GM18502 (cell line): ENCODE measurements at regions not wholly inside any gene's neighbourhood (a gene's known extent, or its start where the extent isn't known, plus 50 kb on each side); places are given as distances from the start of the nearest gene placed in this dataset.

Experiments used
- ATAC-seq: cut with Tn5 transposase; IDR thresholded peaks from one replicate; pipeline ENCODE4 v1.9.1; 2021; ENCODE audit warnings: mild to moderate bottlenecking; ENCODE audit not compliant: unreplicated experiment, poor library complexity

DNA sequence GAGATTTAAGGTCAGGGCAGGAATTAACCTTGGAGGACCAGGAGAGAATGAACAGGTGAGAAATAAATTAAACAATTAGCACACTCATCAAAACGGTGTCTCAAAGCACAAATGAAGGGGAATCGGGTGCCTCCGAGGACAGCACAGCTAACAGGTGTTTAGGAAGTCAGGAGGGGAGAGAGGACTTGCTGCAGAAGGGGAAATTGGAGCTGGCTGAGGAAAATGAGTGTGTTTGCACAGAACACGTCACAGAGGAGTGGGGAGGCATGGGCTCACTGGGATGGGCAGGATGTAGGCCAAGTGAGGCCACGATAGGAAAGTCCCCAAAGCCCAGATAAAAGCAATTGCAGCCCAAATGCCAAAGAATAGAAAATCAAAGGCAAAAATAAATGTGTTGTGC is 121.7 kb downstream of the ZNF664 start:
- no peak for ATAC-seq

DNA sequence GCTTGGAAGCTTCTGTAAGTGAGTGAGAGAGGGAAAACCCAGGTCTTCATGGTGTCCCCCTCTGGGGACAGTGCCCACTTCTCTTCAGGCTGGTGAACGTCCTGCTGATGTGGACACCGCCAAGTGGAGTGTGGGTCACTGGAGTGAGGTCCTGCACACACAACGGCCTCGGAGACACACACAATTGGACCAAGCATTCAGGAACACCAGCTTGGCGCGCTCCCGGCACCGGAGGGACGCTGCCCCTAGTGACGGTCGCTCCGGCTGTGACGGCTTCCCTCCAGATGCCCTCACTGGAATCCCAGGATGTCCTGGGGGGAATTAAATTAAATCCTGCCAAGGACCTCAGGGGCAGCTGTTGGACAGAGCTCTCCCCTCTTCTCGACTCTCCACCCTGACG is 123.1 kb downstream of the ZNF664 start:
- ATAC-seq = no peak

DNA sequence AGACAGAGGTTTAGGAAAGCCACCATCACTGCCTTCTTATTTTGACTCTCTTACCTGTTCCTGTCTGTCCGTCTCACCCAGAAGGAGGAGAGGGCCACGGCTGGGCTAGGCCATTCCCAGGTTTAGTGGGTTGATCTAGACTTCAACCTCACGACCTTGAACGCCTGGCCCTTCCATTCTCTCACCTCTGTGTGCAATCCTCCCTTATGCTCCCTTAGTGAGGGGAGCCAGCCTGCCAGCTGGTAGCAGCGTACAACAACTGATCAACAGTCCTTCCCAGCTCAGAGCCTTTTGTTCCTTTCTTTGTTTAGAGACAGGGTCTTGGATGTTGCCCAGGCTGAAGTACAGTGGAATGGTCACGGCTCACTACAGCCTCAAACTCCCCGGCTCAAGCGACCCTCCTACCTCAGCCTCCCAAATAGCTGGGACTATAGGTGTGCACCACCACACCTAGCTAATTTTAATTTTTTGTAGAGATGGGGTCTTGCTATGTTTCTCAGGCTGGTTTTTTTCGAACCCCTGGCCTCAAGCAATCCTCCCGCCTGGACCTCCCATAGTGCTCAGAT is 123.9 kb downstream of the ZNF664 start:
- no peak for ATAC-seq

DNA sequence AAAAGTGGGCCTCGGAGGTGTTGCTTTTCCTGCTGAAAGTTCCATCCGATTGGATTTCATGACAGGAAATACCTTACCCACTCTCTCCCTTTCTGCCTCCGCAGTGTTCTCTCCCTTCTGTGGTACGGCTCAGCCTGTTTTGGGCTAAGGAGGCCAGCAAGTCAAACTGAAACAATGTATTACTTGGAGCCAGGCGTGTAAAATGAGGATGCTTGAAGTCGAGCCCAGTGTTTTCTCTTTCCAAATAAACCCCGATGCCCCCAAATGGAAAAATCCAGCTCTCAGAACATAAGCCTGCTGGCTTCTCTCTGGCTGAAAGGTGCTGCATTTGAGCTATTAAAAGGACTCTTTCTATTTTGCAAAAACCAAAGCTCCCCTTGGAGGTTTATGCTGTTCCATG is 124.7 kb downstream of the ZNF664 start:
- ATAC-seq = no peak

DNA sequence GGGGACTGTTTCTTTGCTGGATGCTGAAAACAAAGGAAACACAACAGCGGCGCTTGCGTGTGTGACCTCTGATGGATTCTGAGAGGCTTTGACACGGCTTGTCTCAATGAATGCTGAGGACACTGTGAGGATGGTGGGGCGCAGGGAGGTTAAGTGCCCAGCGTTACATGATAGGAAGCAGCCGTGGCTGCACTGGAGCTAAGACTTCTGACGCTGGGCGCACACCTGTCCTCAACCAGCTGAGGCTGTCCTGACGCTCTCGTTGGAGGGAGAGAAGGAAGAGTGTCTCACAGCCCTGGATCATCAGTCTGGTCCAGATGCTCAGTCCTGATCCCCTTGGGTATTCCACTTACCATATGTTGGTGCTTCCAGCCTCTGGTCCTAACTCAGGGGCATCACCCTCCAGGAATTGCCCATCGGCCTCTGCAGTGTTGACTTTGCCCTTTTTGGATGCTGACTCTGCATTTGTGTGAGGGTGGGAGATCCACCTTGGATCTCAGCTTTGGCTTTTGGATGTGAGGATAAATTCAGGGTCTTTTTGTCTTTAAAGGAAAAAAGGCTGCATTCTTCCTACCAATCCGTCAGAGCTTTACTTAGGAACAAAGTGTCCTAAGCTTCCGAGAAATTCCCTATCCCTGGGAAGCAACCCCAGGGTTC is 125.2 kb downstream of the ZNF664 start:
- no peak for ATAC-seq

DNA sequence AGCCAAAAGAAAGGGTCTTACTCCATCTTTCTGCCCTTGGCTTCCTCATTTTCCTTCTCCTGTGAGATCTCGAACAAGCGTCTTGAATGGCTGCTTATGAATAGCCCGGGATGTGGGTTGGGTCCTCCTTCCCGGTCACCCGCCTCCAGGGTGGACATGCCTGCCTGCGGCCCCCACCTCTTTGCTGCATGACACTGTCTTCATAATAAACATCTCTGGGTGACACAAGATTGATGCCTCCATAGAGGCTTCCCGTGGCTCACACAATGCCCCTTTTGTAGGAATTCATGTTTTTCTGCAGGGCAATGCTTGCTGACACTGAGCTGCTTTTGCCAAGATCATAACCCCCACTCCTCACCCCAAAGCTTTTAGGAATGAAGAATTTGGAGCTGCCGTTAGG is 125.9 kb downstream of the ZNF664 start:
- no peak for ATAC-seq

DNA sequence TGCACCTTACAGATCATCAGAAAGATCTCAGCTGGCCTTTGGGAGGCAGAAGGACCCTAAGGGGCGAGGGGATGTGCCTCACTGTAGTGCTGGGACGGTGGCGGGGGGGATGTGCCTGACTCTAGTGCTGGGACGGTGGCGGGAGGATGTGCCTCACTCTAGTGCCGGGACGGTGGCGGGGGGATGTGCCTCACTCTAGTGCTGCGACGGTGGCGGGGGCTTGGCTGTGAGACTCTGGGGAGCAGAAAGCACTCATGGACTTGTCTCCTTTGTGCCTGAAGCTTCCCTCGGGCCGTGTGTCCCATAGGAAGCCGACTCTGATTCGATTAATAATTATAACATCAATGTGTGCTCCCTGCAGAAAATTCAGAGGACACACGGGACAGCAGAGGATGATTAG is 126.6 kb downstream of the ZNF664 start:
- ATAC-seq = no peak

DNA sequence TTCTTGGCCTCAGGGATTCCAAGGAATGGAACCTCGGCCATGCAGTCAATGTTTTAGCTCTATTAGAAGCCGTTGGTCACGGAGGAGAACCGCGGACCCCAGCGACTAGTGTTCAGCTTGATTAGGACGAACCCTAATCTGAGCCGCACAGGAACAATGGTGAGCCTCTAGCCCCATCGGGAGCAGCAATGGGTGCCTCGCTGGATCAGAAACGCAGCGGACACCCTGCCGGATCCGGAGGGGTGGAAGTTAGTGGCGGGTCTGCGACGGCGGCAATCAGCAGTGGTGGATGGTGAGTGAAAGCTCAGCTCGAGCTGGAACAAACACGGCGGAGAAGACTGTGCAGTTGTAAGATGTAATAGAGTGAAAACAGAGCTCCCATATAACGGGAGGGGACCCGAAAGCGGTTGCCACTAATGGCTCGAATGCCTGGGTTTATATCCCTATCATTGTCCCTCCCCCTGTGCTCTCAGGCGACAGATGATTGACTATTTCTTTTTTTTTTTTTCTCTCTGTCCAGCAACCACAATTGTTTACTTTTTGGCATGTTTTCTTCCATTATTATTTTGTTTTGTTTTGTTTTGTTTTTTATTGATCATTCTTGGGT is 127.7 kb downstream of the ZNF664 start:
- no peak for ATAC-seq

DNA sequence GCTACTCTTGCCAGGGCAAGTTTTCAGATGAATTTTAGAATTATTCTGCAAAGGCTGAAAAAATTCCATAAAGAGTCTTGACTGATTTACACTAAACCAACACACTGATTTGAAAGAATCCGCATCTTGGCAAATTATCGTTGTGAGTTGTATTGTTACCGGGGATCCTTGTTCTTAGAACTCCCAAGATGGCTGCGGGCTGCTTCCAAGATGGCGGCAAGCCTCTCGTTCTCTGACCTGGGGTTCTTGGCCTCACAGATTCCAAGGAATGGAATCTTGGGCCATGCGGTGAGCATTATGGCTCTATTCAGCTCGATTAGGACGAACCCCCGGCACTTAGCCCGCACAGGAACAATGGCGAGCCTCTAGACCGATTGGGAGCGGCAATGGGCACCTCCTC is 132.5 kb downstream of the ZNF664 start:
- no peak for ATAC-seq

DNA sequence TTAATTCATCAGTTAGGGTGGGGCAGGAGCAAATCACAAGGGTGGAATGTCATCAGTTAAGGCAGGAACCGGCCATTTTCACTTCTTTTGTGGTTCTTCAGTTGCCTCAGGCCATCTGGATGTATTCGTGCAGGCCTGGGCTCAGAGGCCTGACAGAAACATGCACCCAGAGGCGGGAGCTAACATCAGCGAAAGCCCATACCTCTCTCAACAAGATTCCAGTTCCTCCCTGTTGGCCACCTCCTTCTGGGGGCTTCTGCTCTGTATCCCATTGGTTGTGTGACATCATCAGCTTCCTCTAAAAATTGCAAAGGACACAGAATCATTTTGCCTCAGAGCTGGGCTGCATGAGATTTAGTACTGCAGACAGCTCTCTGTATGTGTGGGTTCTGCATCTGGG is 134.3 kb downstream of the ZNF664 start:
- no peak for ATAC-seq

DNA sequence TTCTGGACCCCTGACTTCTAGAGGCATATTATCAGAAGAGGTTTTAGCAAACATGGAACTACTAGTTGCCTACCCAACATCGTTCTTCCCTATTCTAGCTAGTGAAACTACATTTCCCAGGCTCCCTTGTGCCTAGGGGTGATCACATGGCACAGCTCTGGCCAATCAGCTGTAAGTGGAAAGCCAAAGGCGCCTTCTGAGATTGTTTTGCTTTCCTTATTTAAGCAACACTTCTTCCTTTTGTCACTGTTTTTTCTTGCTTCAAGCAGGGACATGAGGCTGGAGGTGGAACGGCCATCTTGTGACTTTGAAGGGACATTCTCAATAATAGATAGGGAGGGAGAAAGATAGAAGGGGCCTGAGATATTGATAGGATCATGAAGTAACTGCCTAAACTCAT is 136.7 kb downstream of the ZNF664 start:
- ATAC-seq = no peak

DNA sequence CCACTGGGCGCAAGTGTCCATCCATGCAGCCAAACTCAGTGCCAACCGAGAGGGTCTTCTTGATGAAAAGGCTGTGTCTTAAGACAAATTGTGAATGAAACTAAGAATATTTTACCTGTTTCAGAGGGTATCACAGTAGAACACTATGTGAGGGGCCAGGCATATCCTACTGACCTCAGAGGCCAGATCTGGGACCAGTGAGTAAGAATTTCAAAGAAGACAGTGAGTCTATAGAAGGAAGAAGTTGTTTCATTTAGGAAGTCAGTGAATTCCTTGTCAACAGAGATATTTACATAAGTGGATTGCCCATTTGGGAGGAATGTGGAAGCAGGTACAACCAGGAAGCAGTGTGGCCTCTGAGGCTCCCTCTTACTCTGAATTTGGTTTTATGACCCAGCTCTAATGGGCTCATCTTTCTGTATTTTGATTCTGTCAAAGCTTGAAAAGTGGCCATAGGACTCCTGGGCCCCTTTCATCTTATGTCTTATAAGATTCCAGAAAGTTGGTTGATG is 137.4 kb downstream of the ZNF664 start:
- no peak for ATAC-seq

DNA sequence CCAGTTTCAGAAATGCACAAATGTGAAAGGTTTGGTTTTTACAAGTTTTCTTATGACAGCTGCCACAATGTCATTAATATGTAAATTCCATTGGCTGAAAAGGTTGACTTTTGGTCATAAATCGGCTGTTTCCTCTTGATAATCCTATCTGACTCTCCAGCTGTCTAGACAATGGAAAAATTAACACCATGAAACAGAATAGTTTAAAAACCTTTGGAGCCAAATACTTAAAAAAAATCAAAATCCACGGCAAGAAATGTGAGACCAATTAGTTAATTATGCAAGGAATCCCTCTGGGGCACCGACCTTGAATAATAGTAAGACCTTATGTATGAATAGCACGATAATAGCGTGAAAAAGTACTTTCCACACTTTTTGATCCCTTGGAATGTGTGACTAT is 138.0 kb downstream of the ZNF664 start:
- ATAC-seq = no peak

DNA sequence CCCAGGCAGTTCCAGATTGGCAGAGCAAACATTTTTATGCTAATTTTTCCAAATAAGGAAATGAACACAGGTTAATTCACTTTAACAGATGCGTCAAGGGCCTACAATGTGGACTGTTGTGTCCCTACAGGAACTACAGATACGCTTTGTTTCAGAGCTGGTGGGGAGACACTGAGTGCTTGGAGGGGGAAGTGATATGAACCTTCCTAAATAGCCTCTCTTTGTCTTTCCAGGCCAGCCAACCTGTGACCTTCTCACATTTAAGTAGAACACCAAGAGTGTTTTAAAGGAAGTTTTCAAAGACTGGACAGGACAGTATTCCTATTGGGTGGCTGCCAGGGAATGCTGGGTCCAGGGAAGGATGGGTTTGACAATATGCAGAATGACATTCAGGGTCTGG is 141.3 kb downstream of the ZNF664 start:
- ATAC-seq = no peak

DNA sequence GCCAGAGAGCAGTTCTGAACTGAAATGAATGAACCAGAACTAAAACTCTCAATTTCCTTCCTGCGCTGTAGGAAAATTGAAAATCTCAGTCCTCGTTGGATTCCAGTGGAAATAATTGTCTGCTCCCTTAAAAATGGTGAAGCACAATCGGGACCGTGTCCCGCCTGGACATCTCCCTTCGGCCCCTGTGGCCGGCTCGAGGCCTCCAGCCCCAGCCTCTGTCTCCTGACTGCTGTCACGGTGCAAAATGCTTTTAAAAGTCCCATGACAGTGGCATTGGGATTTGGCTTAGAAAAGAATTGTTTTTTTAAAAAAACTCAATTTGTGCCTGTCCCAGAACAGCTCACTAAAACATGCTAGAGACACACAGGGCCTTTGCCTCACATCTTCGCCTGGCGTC is 142.5 kb downstream of the ZNF664 start:
- no peak for ATAC-seq

DNA sequence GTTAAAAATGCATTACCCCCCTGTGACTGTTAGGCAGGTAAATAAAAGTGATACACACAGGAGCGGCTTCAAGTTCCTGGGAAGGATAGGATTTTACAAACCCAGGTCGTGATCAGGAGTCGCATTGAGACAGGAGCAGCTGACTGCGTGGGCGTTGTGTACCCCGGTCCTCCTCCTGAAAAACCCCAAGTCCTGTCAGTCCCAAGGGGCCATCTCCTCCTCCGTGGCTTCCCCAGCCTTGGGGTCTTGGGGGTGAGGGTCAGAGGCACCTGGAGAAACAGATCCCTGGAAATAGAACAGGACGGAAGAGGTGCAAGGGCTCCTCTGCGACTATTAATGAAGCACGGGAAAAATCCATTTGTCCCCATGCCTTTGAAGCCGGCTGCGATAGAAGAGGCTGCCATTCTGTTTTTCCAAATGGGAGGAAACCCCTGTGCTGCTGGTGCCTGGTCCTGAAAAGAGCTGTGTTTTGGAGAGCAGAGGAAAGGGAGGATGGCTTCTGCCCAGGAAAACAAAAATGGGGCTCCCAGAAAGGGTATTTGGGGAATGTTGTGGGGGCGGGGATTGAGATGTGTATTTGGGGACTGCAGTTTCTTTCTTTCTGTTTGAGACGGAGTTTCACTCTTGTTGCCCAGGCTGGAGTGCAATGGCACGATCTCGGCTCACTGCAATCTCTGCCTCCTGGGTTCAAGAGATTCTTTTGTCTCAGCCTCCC is 143.1 kb downstream of the ZNF664 start:
- no peak for ATAC-seq

DNA sequence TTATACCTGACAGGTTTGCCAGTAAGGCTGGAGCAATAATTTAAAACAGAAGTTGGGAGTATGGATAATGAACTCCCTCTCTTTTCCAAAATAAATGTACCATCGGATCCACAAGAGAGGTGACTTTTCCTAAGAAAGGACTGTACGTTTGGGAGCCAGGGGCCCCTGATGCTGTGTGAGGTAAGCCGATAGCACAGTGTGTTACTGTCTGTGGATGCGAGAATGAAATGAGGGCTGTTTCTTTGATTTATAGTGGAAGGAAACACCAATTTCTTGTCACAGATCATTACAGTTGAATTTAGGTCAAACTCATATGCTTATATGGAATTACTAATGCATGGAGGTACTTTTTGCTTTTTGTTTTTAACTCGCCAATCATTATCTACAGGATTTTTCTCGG is 147.7 kb downstream of the ZNF664 start:
- no peak for ATAC-seq

DNA sequence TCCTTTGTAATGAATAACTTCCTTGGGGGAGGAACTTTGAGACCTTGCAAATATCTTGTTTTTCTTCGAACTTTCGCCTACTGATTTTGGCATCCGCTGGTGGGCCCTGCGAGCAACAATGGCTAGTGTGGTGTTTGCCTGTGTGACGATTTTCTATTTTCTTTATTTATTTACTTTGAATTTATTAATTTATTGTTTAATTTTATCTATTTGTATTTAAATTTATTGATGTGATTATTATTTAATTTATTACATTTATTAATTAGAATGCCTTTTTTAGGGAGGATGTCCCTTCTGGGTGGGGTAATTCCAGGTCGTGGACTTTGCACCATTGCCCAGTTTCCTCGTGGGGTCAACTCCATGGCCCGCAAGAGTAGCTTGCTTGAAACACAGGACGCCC is 149.7 kb downstream of the ZNF664 start:
- ATAC-seq = no peak

DNA sequence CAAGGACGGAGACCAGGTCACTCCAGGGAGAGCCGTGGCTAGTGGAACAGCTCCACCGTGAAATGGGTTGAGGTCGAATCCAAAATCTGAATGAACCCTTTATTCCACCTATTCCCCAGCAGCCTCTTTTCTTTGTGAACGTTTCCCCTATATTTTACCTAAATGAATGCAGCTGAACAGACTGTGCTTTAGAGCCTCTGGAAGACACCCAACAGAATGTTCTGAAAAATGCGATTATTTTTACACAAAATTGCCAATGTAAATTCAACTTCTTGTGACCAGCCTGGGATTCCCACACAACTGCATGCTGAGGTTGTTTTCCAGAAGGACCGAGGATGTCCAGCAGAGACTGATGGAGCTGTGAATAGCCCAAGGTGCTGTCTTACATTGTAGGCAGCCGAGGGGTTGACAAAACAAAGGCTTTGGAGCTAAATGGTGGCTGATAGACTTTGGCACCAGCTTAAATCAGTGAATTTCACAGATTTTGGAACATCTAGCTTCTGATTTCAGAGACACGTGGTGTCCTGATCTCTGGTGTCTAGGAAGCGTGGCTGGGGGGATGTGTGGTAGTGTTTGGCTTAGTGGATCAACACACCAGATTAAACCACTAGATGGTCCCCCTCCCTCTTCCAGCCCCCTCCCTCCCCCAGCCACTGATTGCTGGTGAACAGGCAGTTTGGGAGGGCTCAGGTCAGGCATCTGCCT is 150.4 kb downstream of the ZNF664 start:
- ATAC-seq = no peak

DNA sequence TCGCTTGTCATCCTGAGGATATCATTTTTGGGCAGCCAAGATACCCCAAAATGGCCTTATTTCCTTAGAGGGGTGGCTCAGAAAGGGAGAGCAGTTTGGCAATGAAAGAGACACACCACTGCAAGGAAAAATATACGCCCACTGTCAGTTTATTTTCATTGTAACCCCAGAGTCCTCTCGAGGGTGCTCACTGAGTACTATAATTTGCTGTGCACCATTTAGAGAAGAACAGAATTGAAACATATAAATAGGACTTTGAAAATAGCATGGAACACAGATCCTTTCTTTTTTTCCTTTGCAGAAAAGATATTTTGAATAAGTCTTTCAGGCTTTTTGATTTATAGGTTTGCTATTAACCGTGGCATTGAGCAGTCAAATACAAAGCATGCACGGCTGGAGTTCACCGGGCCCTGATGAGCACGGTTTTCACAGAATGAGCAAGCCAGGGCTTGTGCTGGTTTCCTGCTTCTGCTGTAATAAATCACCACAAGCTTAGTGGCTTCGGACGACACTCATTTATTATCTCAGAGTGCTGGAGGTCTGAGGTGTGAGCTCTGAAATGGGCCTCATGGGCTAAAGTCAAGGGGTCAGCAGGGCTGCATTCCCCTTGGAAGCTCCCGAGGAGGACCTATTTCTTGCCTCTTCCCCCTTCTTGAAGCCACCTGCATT is 152.3 kb downstream of the ZNF664 start:
- peak; percentile 74 for ATAC-seq
